ENCODE measurements at regions not wholly inside any gene's neighbourhood (a gene's known extent, or its start where the extent isn't known, plus 50 kb on each side); places are given as distances from the start of the nearest gene placed in this dataset.
"Not testable (repeated sequence)": the region's sequence is repeated elsewhere in the genome, so short reads cannot be mapped to it uniquely, and the experiment has no call there.

DNA sequence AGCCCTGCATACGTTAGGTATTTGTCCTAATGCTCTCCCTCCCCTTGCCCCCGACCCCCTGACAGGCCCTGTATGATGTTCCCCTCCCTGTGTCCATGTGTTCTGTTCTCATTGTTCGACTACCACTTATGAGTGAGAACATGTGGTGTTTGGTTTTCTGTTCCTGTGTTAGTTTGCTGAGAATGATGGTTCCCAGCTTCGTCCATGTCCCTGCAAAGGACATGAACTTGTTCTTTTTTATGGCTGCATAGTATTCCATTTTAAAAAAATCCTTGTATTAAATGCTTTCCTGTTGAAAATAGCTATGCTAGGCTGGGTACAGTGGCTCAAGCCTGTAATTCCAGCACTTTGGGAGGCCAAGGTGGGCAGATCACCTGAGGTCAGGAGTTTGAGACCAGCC lies 232.2 kb downstream of the RPLP1 start:
- TF ChIP-seq, protein P1, sequence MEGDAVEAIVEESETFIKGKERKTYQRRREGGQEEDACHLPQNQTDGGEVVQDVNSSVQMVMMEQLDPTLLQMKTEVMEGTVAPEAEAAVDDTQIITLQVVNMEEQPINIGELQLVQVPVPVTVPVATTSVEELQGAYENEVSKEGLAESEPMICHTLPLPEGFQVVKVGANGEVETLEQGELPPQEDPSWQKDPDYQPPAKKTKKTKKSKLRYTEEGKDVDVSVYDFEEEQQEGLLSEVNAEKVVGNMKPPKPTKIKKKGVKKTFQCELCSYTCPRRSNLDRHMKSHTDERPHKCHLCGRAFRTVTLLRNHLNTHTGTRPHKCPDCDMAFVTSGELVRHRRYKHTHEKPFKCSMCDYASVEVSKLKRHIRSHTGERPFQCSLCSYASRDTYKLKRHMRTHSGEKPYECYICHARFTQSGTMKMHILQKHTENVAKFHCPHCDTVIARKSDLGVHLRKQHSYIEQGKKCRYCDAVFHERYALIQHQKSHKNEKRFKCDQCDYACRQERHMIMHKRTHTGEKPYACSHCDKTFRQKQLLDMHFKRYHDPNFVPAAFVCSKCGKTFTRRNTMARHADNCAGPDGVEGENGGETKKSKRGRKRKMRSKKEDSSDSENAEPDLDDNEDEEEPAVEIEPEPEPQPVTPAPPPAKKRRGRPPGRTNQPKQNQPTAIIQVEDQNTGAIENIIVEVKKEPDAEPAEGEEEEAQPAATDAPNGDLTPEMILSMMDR (IDR thresholded peaks at IDR 0.05; ENCODE audit: low read length) = not testable (repeated sequence)
- TF ChIP-seq EZH2 (IDR thresholded peaks at IDR 0.05; ENCODE audit: borderline replicate concordance, low read length) = not testable (repeated sequence)
